Fibroblast of upper back skin (primary cell): ENCODE measurements at regions not wholly inside any gene's neighbourhood (a gene's known extent, or its start where the extent isn't known, plus 50 kb on each side); places are given as distances from the start of the nearest gene placed in this dataset.

Source experiments
- DNase-seq: peaks from one replicate; pipeline ENCODE4 v3.0.0-alpha.2; 2013

GRCh38 chr17:34527908-34528470, 51.4 kb upstream of the TMEM132E start:
- no peak for DNase-seq

- DNase-seq: no peak
These were observed 52.1 kb upstream of the TMEM132E start for GRCh38 chr17:34527136-34527907.

GRCh38 chr17:34525651-34526050, 53.7 kb upstream of the TMEM132E start:
- DNase-seq: no peak

- DNase-seq: no peak
These were observed 57.4 kb upstream of the TMEM132E start for GRCh38 chr17:34521955-34522354.

GRCh38 chr17:34519282-34519681, 60.1 kb upstream of the TMEM132E start:
- no peak for DNase-seq

GRCh38 chr17:34517406-34517805, 62.0 kb upstream of the TMEM132E start:
- no peak for DNase-seq

- no peak for DNase-seq
These were observed 67.5 kb upstream of the TMEM132E start for GRCh38 chr17:34511931-34512330.

- DNase-seq: no peak
These were observed 68.1 kb upstream of the TMEM132E start for GRCh38 chr17:34511265-34511664.

- DNase-seq: no peak
These were observed 74.4 kb upstream of the TMEM132E start for GRCh38 chr17:34504814-34505484.

- DNase-seq: no peak
These were observed 75.7 kb upstream of the TMEM132E start for GRCh38 chr17:34503528-34504195.

GRCh38 chr17:34502426-34502825, 77.0 kb upstream of the TMEM132E start:
- no peak for DNase-seq

GRCh38 chr17:34499576-34499975, 79.8 kb upstream of the TMEM132E start:
- DNase-seq: peak; percentile 19

GRCh38 chr17:34493917-34494316, 85.5 kb upstream of the TMEM132E start:
- no peak for DNase-seq

- DNase-seq: no peak
These were observed 91.8 kb upstream of the TMEM132E start for GRCh38 chr17:34487626-34488025.

GRCh38 chr17:34486761-34487160, 92.6 kb upstream of the TMEM132E start:
- no peak for DNase-seq

- no peak for DNase-seq
These were observed 93.4 kb upstream of the TMEM132E start for GRCh38 chr17:34485999-34486398.

GRCh38 chr17:34484193-34484733, 95.1 kb upstream of the TMEM132E start:
- no peak for DNase-seq

- no peak for DNase-seq
These were observed 96.7 kb upstream of the TMEM132E start for GRCh38 chr17:34482730-34483129.

- DNase-seq: no peak
These were observed 97.6 kb upstream of the TMEM132E start for GRCh38 chr17:34481779-34482178.

- no peak for DNase-seq
These were observed 100.0 kb upstream of the TMEM132E start for GRCh38 chr17:34479371-34479770.

GRCh38 chr17:34478244-34478643, 101.1 kb upstream of the TMEM132E start:
- no peak for DNase-seq

GRCh38 chr17:34475296-34475695, 104.1 kb upstream of the TMEM132E start:
- DNase-seq: no peak

GRCh38 chr17:34474706-34475105, 104.7 kb upstream of the TMEM132E start:
- DNase-seq: no peak
